GM23248 (cell line): ENCODE measurements at regions not wholly inside any gene's neighbourhood (a gene's known extent, or its start where the extent isn't known, plus 50 kb on each side); places are given as distances from the start of the nearest gene placed in this dataset.
A peak's percentile ranks its signal among the peaks of the same experiment; 100 is the strongest.

Experiments
- DNase-seq: peaks from one replicate; pipeline ENCODE4 v3.0.0-alpha.2; 2015
- H2AFZ ChIP-seq: fragments of 200-600 bp; sonication (generic); 2 replicates; pipeline ENCODE4 v1.6.1; 2016; ENCODE audit warnings: antibody characterized with exemption
- H3F3A ChIP-seq: fragments of 200-600 bp; sonication (generic); 2 replicates; pipeline ENCODE4 v1.6.1; 2016; ENCODE audit warnings: mild to moderate bottlenecking, antibody characterized with exemption, mixed run types; ENCODE audit not compliant: insufficient read depth
- H3K27ac ChIP-seq: fragments of 200-600 bp; sonication (generic); 2 replicates; pipeline ENCODE4 v1.5.1; 2016; ENCODE audit warnings: mild to moderate bottlenecking
- H3K27me3 ChIP-seq: fragments of 200-600 bp; sonication (generic); replicated peaks from 2 replicates; pipeline ENCODE4 v1.6.1; 2016; ENCODE audit warnings: mild to moderate bottlenecking; ENCODE audit not compliant: insufficient read depth
- H3K36me3 ChIP-seq: fragments of 200-600 bp; sonication (generic); 2 replicates; pipeline ENCODE4 v1.6.1; 2016; ENCODE audit warnings: low read depth, mild to moderate bottlenecking
- H3K4me1 ChIP-seq: fragments of 200-600 bp; sonication (generic); 2 replicates; pipeline ENCODE4 v1.6.1; 2016; ENCODE audit warnings: mild to moderate bottlenecking; ENCODE audit not compliant: insufficient read depth
- H3K4me2 ChIP-seq: fragments of 200-600 bp; sonication (generic); one replicate; pipeline ENCODE4 v1.6.1; 2016; ENCODE audit warnings: mild to moderate bottlenecking; ENCODE audit not compliant: unreplicated experiment
- H3K4me3 ChIP-seq: fragments of 200-600 bp; sonication (generic); 2 replicates; pipeline ENCODE4 v1.5.1; 2016; ENCODE audit warnings: mild to moderate bottlenecking
- H3K79me2 ChIP-seq: fragments of 200-600 bp; sonication (generic); 2 replicates; pipeline ENCODE4 v1.6.1; 2016; ENCODE audit warnings: mild to moderate bottlenecking; ENCODE audit not compliant: insufficient read depth
- H3K9ac ChIP-seq: fragments of 200-600 bp; sonication (generic); 2 replicates; pipeline ENCODE4 v1.6.1; 2016; ENCODE audit warnings: mild to moderate bottlenecking
- H3K9me2 ChIP-seq: fragments of 200-600 bp; sonication (generic); 2 replicates; pipeline ENCODE4 v1.6.1; 2016; ENCODE audit warnings: mixed run types, mild to moderate bottlenecking, moderate library complexity; ENCODE audit not compliant: insufficient read depth
- H3K9me3 ChIP-seq: fragments of 200-600 bp; sonication (generic); one replicate; pipeline ENCODE4 v1.6.1; 2017; ENCODE audit warnings: low read depth
- H4K20me1 ChIP-seq: fragments of 200-600 bp; sonication (generic); 2 replicates; pipeline ENCODE4 v1.6.0; 2016; ENCODE audit not compliant: insufficient read depth
- EZH2 ChIP-seq: fragments of 200-600 bp; sonication (generic); IDR thresholded peaks from 2 replicates; pipeline ENCODE4 v1.6.1; 2018; ENCODE audit warnings: antibody characterized with exemption, mild to moderate bottlenecking; ENCODE audit not compliant: insufficient read depth, poor library complexity, severe bottlenecking
- EZH2phosphoT487 ChIP-seq: fragments of 200-600 bp; sonication (generic); IDR thresholded peaks from 2 replicates; pipeline ENCODE4 v1.6.1; 2018; ENCODE audit warnings: antibody characterized with exemption, moderate library complexity, mild to moderate bottlenecking, low read depth; ENCODE audit not compliant: insufficient read depth
- WGBS, 2 experiments: methylation state at CpG; one replicate each; pipeline ENCODE4 v1.1.6; 2015 to 2017; ENCODE audit warnings: low lambda C conversion rate in 2 of 2, low coverage in 1 of 2; ENCODE audit errors: missing lambda C conversion rate in 2 of 2; 5-methylcytosine and 5-hydroxymethylcytosine counted together
- in situ Hi-C: fragments of 300-500 bp; cut with MboI; formaldehyde crosslinking; loops from 2 replicates; pipeline ENCODE4 v1.15.0; 2020

DNA sequence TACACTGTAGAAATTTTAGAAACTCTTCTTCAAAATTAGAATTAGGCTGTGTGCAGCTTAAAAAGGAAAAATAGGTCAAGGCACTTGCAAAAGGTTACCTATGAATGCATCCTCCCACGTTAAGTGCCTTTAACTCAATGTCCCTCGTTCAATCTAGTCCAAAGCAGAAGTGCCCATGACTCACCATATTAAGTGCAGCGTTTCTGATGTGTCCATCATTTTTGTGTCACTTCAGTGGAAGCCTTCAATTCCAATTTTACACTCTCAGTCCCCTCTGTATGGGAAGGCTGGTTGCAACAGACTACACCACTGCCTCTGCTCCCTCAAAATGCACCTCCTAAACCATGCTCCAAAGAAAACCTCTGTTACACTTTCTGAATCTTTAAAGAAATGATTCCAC lies 53.4 kb downstream of the FOXB1 start:
- Histone ChIP-seq H3K27me3 (peaks cover 28% of the 10 kb centered on the region), H3K27ac (no peak overlapping the region), H3K36me3 (no peaks in the 10 kb centered on the region), H3F3A (no peaks in the 10 kb centered on the region), H3K79me2 (no peaks in the 10 kb centered on the region), H4K20me1 (no peaks in the 10 kb centered on the region), H3K9ac (no peak overlapping the region), H3K4me2 (no peak overlapping the region), H3K4me1 (no peaks in the 10 kb centered on the region), H3K9me2 (no peaks in the 10 kb centered on the region), H2AFZ (no peak overlapping the region), H3K4me3 (no peak overlapping the region), H3K9me3 (no peaks in the 10 kb centered on the region)
- WGBS, 2 experiments, result 3 to 4% methylated on average over 3 of the region's 3 CpGs
- no peak for DNase-seq
- in situ Hi-C loops, result no loop called here
- TF ChIP-seq EZH2, result no peak
- no peak for TF ChIP-seq EZH2phosphoT487

DNA sequence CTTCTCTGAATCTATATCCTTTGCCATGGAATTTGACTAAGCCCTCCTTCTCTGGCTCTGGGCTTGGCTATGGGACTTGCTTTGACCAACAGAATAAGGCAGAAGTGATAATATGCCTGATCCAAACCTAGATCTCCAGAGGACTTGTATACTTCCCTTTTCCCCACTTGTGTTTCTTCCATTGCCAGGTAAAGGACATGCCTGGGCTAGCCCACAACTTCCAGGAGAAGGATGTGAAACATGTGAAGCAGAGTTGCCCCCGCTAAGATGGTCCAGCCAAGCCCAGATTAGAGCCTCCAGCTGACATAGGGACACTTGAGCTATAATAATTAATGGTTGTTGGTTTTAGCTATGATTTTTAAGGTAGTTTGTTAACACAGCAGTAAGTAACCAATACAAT lies 55.1 kb downstream of the FOXB1 start:
- no peaks in the 10 kb centered on the region for H3K36me3 ChIP-seq
- no peaks in the 10 kb centered on the region for H3K79me2 ChIP-seq
- no peak overlapping the region for H3K4me2 ChIP-seq
- H3K9ac ChIP-seq, result no peak overlapping the region
- H3K4me1 ChIP-seq, result no peaks in the 10 kb centered on the region
- H3F3A ChIP-seq, result no peaks in the 10 kb centered on the region
- peaks cover 33% of the 10 kb centered on the region for H3K27me3 ChIP-seq
- no peaks in the 10 kb centered on the region for H3K9me2 ChIP-seq
- no peak overlapping the region for H3K4me3 ChIP-seq
- in situ Hi-C loops, result no loop called here
- TF ChIP-seq EZH2phosphoT487 (no peak), EZH2 (no peak)
- no peaks in the 10 kb centered on the region for H3K9me3 ChIP-seq
- 67 to 73% methylated on average over 1 of the region's 1 CpG for WGBS, 2 experiments
- no peak for DNase-seq
- H2AFZ ChIP-seq, result no peak overlapping the region
- H4K20me1 ChIP-seq, result no peaks in the 10 kb centered on the region
- H3K27ac ChIP-seq, result no peak overlapping the region

DNA sequence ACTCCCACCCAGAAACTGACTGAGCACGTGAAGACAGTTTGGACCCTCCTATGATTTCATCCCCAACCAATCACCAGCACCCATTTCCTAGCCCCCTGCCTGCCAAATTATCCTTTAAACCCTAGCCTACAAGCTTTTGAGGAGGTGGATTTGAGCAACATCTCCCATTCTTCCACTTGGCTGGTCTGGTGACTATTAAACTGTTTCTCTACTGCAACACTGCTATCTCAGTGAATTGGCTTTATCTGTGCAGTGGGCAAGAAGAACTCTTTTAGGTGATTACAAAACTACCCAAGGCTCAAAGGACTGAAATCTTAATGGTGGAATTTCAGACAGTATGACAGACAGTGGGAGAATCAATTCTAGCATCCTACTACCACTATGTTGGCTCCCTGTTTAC lies 57.6 kb downstream of the FOXB1 start:
- no peak overlapping the region for H3K4me3 ChIP-seq
- no peak overlapping the region for H3K27ac ChIP-seq
- H4K20me1 ChIP-seq, result no peaks in the 10 kb centered on the region
- H3K27me3 ChIP-seq, result peaks cover 30% of the 10 kb centered on the region; the same call in 1 of the 2 replicates
- no peak overlapping the region for H2AFZ ChIP-seq
- H3K79me2 ChIP-seq, result no peaks in the 10 kb centered on the region
- TF ChIP-seq EZH2 (no peak), EZH2phosphoT487 (no peak)
- DNase-seq, result no peak
- H3K9me3 ChIP-seq, result no peaks in the 10 kb centered on the region
- no peaks in the 10 kb centered on the region for H3K4me1 ChIP-seq
- 28 to 39% methylated on average over 1 of the region's 1 CpG for WGBS, 2 experiments
- no peaks in the 10 kb centered on the region for H3F3A ChIP-seq
- H3K9me2 ChIP-seq, result no peaks in the 10 kb centered on the region
- no peak overlapping the region for H3K4me2 ChIP-seq
- in situ Hi-C loops, result no loop called here
- no peak overlapping the region for H3K9ac ChIP-seq
- H3K36me3 ChIP-seq, result no peaks in the 10 kb centered on the region

DNA sequence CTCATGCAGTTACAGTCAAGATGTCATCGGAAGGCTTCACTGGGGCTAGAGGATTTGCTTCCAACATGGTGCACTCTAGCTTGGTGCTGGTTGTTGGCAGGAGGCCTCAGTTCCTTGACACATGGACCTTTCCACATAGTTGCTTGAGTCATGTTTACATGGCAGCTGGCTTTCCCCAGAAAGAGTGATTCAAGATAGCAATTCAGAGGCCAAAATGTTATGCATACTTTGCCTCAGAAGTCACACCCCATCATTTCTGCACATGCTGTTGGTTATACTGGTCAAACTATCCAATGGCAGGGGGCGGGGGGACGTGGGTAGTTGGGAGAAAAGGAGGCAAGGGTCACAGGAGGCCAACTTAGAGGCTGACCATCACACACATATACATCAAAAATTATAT lies 58.7 kb downstream of the FOXB1 start:
- 48 to 52% methylated on average over 3 of the region's 3 CpGs for WGBS, 2 experiments
- Histone ChIP-seq H3K4me1 (no peaks in the 10 kb centered on the region), H3K27me3 (peaks cover 32% of the 10 kb centered on the region; the same call in 1 of the 2 replicates), H3K36me3 (no peaks in the 10 kb centered on the region), H3K9me3 (no peaks in the 10 kb centered on the region), H3K4me3 (no peak overlapping the region), H4K20me1 (no peaks in the 10 kb centered on the region), H2AFZ (no peak overlapping the region), H3K9ac (no peak overlapping the region), H3K79me2 (no peaks in the 10 kb centered on the region), H3K9me2 (no peaks in the 10 kb centered on the region), H3F3A (no peaks in the 10 kb centered on the region), H3K27ac (no peak overlapping the region), H3K4me2 (no peak overlapping the region)
- DNase-seq, result peak; percentile 74
- TF ChIP-seq EZH2phosphoT487 (no peak), EZH2 (no peak)
- in situ Hi-C loops, result no loop called here

DNA sequence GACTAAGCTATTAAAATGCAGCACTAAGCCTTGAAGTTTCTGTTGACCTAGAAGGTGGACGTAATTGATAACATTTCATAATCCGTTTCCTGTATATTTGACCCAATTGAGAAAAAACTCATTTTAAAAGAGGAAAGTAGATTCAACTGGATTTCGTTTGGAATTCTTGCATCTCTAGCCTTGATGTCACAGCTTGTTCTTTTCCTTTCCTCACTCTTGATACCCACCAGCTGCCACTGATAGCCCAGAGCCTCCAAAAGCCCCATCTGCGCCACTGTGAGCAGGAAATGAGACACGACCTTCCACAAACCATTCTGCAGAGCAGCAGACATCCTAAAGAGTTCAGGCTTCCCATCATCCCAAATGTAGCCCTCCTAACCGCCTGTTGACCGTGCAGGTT lies 61.8 kb downstream of the FOXB1 start:
- TF ChIP-seq EZH2 (no peak), EZH2phosphoT487 (no peak)
- Histone ChIP-seq H3K4me3 (no peak overlapping the region), H4K20me1 (no peaks in the 10 kb centered on the region), H3K36me3 (no peaks in the 10 kb centered on the region), H3K9me2 (no peaks in the 10 kb centered on the region), H3K4me1 (peaks cover 7% of the 10 kb centered on the region), H3K27me3 (peaks cover 30% of the 10 kb centered on the region; the same call in 1 of the 2 replicates), H3K9ac (no peak overlapping the region), H2AFZ (no peak overlapping the region), H3F3A (no peaks in the 10 kb centered on the region), H3K9me3 (no peaks in the 10 kb centered on the region), H3K4me2 (no peak overlapping the region), H3K79me2 (no peaks in the 10 kb centered on the region), H3K27ac (no peak overlapping the region)
- in situ Hi-C loops, result no loop called here
- 57 to 60% methylated on average over 7 of the region's 7 CpGs for WGBS, 2 experiments
- DNase-seq, result no peak
